ENCODE measurements at regions not wholly inside any gene's neighbourhood (a gene's known extent, or its start where the extent isn't known, plus 50 kb on each side); places are given as distances from the start of the nearest gene placed in this dataset.

- 84% methylated on average over 3 of the region's 12 CpGs; no CpG with 5 or more reads in 1 of the 2 experiments for WGBS, 2 experiments (ENCODE audit: extremely low coverage in 2 of 2, insufficient read length in 1 of 2)
- Histone ChIP-seq H3K36me3 (ENCODE audit: control insufficient read depth, insufficient read depth, low read length) (no peaks in the 10 kb centered on the region), H2BK5ac (ENCODE audit: low read depth, low read length, poor library complexity, severe bottlenecking) (no peak overlapping the region), H3K27me3 (ENCODE audit: control insufficient read depth, insufficient read depth, low read length) (no peaks in the 10 kb centered on the region), H2BK120ac (ENCODE audit: low read depth, low read length) (no peak overlapping the region), H3K9ac (ENCODE audit: low read depth, low read length) (no peak overlapping the region), H3K4me3 (ENCODE audit: insufficient read depth, low read depth, low read length) (no peak overlapping the region), H2AK9ac (replicated peaks; ENCODE audit: low read depth, low read length, poor library complexity) (no peak overlapping the region), H4K5ac (ENCODE audit: low read depth, low read length) (no peak overlapping the region), H3K14ac (replicated peaks; ENCODE audit: low read depth, low read length) (no peak overlapping the region), H4K8ac (ENCODE audit: low read depth in 2 of 2, low read length in 2 of 2) (no peak overlapping the region), H2AK5ac (ENCODE audit: low read depth, low read length) (peak overlapping the region; percentile 58; the same call in 1 of the 2 replicates), H3K4me1 (ENCODE audit: control insufficient read depth, insufficient read depth, low read length) (peaks cover 14% of the 10 kb centered on the region), H2BK15ac (ENCODE audit: low read depth, low read length) (peak overlapping the region; percentile 63; the same call in 2 of the 3 replicates), H4K91ac (ENCODE audit: insufficient read depth, low read depth, low read length) (peak overlapping the region; percentile 34; the same call in 1 of the 2 replicates), H3K4me2 (ENCODE audit: low read depth, low read length) (no peak overlapping the region), H3K9me3 (ENCODE audit: control insufficient read depth, insufficient read depth, low read length) (no peaks in the 10 kb centered on the region), H3K27ac (ENCODE audit: insufficient read depth, low read length) (no peak overlapping the region), H3K9me1 (ENCODE audit: insufficient read depth, low read length) (peaks cover 10% of the 10 kb centered on the region; the same call in 1 of the 2 replicates), H4K20me1 (ENCODE audit: insufficient read depth, low read length) (no peaks in the 10 kb centered on the region), H3K79me1 (ENCODE audit: low read depth in 1 of 2, low read length in 2 of 2) (no peaks in the 10 kb centered on the region), H3K56ac (ENCODE audit: extremely low read depth, insufficient read depth, low read length) (no peak overlapping the region), H2BK20ac (ENCODE audit: low read depth, low read length) (no peak overlapping the region), H2AFZ (replicated peaks; ENCODE audit: low read length, poor library complexity) (no peak overlapping the region), H3K18ac (ENCODE audit: low read depth, low read length) (no peak overlapping the region), H3K4ac (ENCODE audit: low read depth, low read length) (peak overlapping the region; percentile 66), H3K23ac (ENCODE audit: low read depth, low read length) (0 out of 2 replicates have a peak overlapping the region, but pooled peaks have one; percentile 36)
- TF ChIP-seq SMC3 (IDR thresholded peaks at IDR 0.05; ENCODE audit: low read depth, low read length) = no peak
- TF ChIP-seq RFX5 (IDR thresholded peaks at IDR 0.05; ENCODE audit: low read depth, low read length) = no peak
- no peak for TF ChIP-seq BHLHE40 (IDR thresholded peaks at IDR 0.05; ENCODE audit: low read depth, low read length)
- ChIA-PET POLR2A (ENCODE audit: unreplicated experiment) (no interaction called here), CTCF (no interaction called here)
- intact Hi-C loops (cut with micrococcal nuclease) (no loop called here), dilution Hi-C loops (cut with HindIII; ENCODE audit: low sequenced_read_pairs, unreplicated experiment) (no loop called here), in situ Hi-C loops (cut with MboI; ENCODE audit: low sequenced_read_pairs) (no loop called here)
- BruUV-seq (replicated peaks) = no TSS peak
- DNase-seq (no peak), ATAC-seq (ENCODE audit: low read depth) (no peak)
Observed at GRCh38 chr2:20567159-20567925, 83.6 kb downstream of the HS1BP3 start.
